ENCODE measurements at regions not wholly inside any gene's neighbourhood (a gene's known extent, or its start where the extent isn't known, plus 50 kb on each side); places are given as distances from the start of the nearest gene placed in this dataset.

GRCh38 chrX:148426467-148426866 is 74.0 kb upstream of the AFF2 start:
- no peak overlapping the region for H3K27ac ChIP-seq
- TF ChIP-seq CTCF (IDR thresholded peaks at IDR 0.05) (no peak), ZFX (IDR thresholded peaks at IDR 0.05; ENCODE audit: borderline replicate concordance) (no peak)

DNA sequence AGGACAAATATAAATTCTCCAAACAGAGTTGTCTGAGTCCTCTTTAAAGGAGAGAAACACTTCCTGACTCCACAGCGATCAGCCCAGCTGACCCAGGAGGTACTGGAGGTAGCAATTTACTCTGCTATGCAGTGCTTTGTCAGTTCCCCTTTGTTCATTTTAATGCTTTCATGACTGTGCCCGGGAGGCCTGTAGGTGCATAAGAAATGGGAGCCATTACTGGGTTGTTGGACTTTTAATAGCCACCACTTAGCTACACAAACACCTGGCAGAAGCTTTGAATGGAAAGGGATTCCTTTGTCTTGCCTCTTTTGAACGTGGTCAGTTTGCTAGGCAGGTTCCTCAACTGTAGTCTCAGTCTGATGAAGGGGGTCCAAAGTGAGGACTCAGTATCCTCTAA is 59.0 kb upstream of the AFF2 start:
- H3K27ac ChIP-seq = no peak overlapping the region
- no peak for TF ChIP-seq CTCF (IDR thresholded peaks at IDR 0.05)
- no peak for TF ChIP-seq ZFX (IDR thresholded peaks at IDR 0.05; ENCODE audit: borderline replicate concordance)

DNA sequence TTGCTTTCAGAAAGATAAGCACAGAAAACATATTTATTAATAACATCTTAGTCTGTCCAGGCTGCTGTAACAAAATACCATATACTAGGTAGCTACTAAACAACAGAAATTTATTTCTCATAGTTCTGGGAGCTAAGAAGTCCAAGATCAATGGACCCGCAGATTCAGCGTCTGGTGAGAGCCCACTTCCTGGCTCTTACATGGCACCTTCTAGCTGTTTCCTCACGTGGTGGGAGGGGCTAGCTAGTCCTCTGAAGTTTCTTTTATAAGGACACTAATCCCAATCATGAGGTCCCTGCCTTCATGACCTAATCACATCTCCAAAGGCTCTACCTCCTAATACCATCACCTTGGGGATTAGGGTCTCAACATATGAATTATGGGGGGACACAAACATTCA is 57.2 kb upstream of the AFF2 start:
- H3K27ac ChIP-seq = no peak overlapping the region
- TF ChIP-seq CTCF (IDR thresholded peaks at IDR 0.05) (no peak), ZFX (IDR thresholded peaks at IDR 0.05; ENCODE audit: borderline replicate concordance) (no peak)

- TF ChIP-seq ZFX (IDR thresholded peaks at IDR 0.05; ENCODE audit: borderline replicate concordance) = no peak
- no peak for TF ChIP-seq CTCF (IDR thresholded peaks at IDR 0.05)
- no peak overlapping the region for H3K27ac ChIP-seq
Observed at GRCh38 chrX:148448686-148449085, 51.7 kb upstream of the AFF2 start.

All from 22Rv1 (cell line).